ENCODE measurements at regions not wholly inside any gene's neighbourhood (a gene's known extent, or its start where the extent isn't known, plus 50 kb on each side); places are given as distances from the start of the nearest gene placed in this dataset.
"Not testable (repeated sequence)": the region's sequence is repeated elsewhere in the genome, so short reads cannot be mapped to it uniquely, and the experiment has no call there.

- H3K27ac ChIP-seq (ENCODE audit: low read length): no peak overlapping the region
- H3K4me3 ChIP-seq (ENCODE audit: low read length): no peak overlapping the region
- H3K36me3 ChIP-seq (ENCODE audit: control insufficient read depth, low read depth, low read length): no peaks in the 10 kb centered on the region
- no peaks in the 10 kb centered on the region for H3K4me1 ChIP-seq (ENCODE audit: control insufficient read depth, low read depth, low read length)
- H3K9ac ChIP-seq (ENCODE audit: low read length): no peak overlapping the region
- no peaks in the 10 kb centered on the region for H3K9me3 ChIP-seq (ENCODE audit: control insufficient read depth, low read depth, low read length)
- H3K27me3 ChIP-seq (ENCODE audit: control insufficient read depth, insufficient read depth, low read length): no peaks in the 10 kb centered on the region
These were observed 82.5 kb upstream of the LCORL start for GRCh38 chr4:18103876-18104605.

- H3K9me3 ChIP-seq (ENCODE audit: control insufficient read depth, low read depth, low read length): no peaks in the 10 kb centered on the region
- no peaks in the 10 kb centered on the region for H3K4me1 ChIP-seq (ENCODE audit: control insufficient read depth, low read depth, low read length)
- H3K27me3 ChIP-seq (ENCODE audit: control insufficient read depth, insufficient read depth, low read length): no peaks in the 10 kb centered on the region
- no peak overlapping the region for H3K9ac ChIP-seq (ENCODE audit: low read length)
- no peak overlapping the region for H3K27ac ChIP-seq (ENCODE audit: low read length)
- no peaks in the 10 kb centered on the region for H3K36me3 ChIP-seq (ENCODE audit: control insufficient read depth, low read depth, low read length)
- H3K4me3 ChIP-seq (ENCODE audit: low read length): no peak overlapping the region
These were observed 79.1 kb upstream of the LCORL start for GRCh38 chr4:18100657-18101056.

- not testable (repeated sequence) for H3K27ac ChIP-seq (ENCODE audit: low read length)
These were observed 68.9 kb upstream of the LCORL start for GRCh38 chr4:18090447-18090846.

GRCh38 chr4:18082236-18082635 is 60.7 kb upstream of the LCORL start:
- Histone ChIP-seq H3K27ac (ENCODE audit: low read length) (no peak overlapping the region), H3K9ac (ENCODE audit: low read length) (no peak overlapping the region), H3K4me1 (ENCODE audit: control insufficient read depth, low read depth, low read length) (no peaks in the 10 kb centered on the region), H3K4me3 (ENCODE audit: low read length) (no peak overlapping the region), H3K9me3 (ENCODE audit: control insufficient read depth, low read depth, low read length) (no peaks in the 10 kb centered on the region), H3K27me3 (ENCODE audit: control insufficient read depth, insufficient read depth, low read length) (peaks cover 3% of the 10 kb centered on the region), H3K36me3 (ENCODE audit: control insufficient read depth, low read depth, low read length) (no peaks in the 10 kb centered on the region)

More at GRCh38 chr4:18090447-18090846, 68.9 kb upstream of the LCORL start:
- not testable (repeated sequence) for H3K4me1 ChIP-seq (ENCODE audit: control insufficient read depth, low read depth, low read length); H3K36me3 ChIP-seq (ENCODE audit: control insufficient read depth, low read depth, low read length); H3K4me3 ChIP-seq (ENCODE audit: low read length); H3K9me3 ChIP-seq (ENCODE audit: control insufficient read depth, low read depth, low read length); H3K9ac ChIP-seq (ENCODE audit: low read length); H3K27me3 ChIP-seq (ENCODE audit: control insufficient read depth, insufficient read depth, low read length)

- Histone ChIP-seq H3K36me3 (ENCODE audit: control insufficient read depth, low read depth, low read length) (no peaks in the 10 kb centered on the region), H3K9me3 (ENCODE audit: control insufficient read depth, low read depth, low read length) (no peaks in the 10 kb centered on the region), H3K9ac (ENCODE audit: low read length) (no peak overlapping the region), H3K4me1 (ENCODE audit: control insufficient read depth, low read depth, low read length) (no peaks in the 10 kb centered on the region), H3K4me3 (ENCODE audit: low read length) (no peak overlapping the region), H3K27me3 (ENCODE audit: control insufficient read depth, insufficient read depth, low read length) (peaks cover 3% of the 10 kb centered on the region), H3K27ac (ENCODE audit: low read length) (no peak overlapping the region)
These were observed 60.2 kb upstream of the LCORL start for GRCh38 chr4:18081708-18082107.

GRCh38 chr4:18077808-18078207 is 56.3 kb upstream of the LCORL start:
- H3K4me3 ChIP-seq (ENCODE audit: low read length): no peak overlapping the region
- H3K36me3 ChIP-seq (ENCODE audit: control insufficient read depth, low read depth, low read length): no peaks in the 10 kb centered on the region
- no peak overlapping the region for H3K9ac ChIP-seq (ENCODE audit: low read length)
- no peak overlapping the region for H3K27ac ChIP-seq (ENCODE audit: low read length)
- no peaks in the 10 kb centered on the region for H3K4me1 ChIP-seq (ENCODE audit: control insufficient read depth, low read depth, low read length)
- peaks cover 3% of the 10 kb centered on the region for H3K27me3 ChIP-seq (ENCODE audit: control insufficient read depth, insufficient read depth, low read length)
- H3K9me3 ChIP-seq (ENCODE audit: control insufficient read depth, low read depth, low read length): no peaks in the 10 kb centered on the region

GRCh38 chr4:18075823-18076433 is 54.4 kb upstream of the LCORL start:
- peaks cover 3% of the 10 kb centered on the region for H3K27me3 ChIP-seq (ENCODE audit: control insufficient read depth, insufficient read depth, low read length)
- H3K4me1 ChIP-seq (ENCODE audit: control insufficient read depth, low read depth, low read length): no peaks in the 10 kb centered on the region
- H3K9ac ChIP-seq (ENCODE audit: low read length): no peak overlapping the region
- no peak overlapping the region for H3K4me3 ChIP-seq (ENCODE audit: low read length)
- H3K36me3 ChIP-seq (ENCODE audit: control insufficient read depth, low read depth, low read length): no peaks in the 10 kb centered on the region
- no peak overlapping the region for H3K27ac ChIP-seq (ENCODE audit: low read length)
- no peaks in the 10 kb centered on the region for H3K9me3 ChIP-seq (ENCODE audit: control insufficient read depth, low read depth, low read length)

GRCh38 chr4:18071894-18072293 is 50.3 kb upstream of the LCORL start:
- no peaks in the 10 kb centered on the region for H3K27me3 ChIP-seq (ENCODE audit: control insufficient read depth, insufficient read depth, low read length)
- H3K9me3 ChIP-seq (ENCODE audit: control insufficient read depth, low read depth, low read length): no peaks in the 10 kb centered on the region
- no peak overlapping the region for H3K27ac ChIP-seq (ENCODE audit: low read length)
- no peak overlapping the region for H3K4me3 ChIP-seq (ENCODE audit: low read length)
- H3K4me1 ChIP-seq (ENCODE audit: control insufficient read depth, low read depth, low read length): no peaks in the 10 kb centered on the region
- no peak overlapping the region for H3K9ac ChIP-seq (ENCODE audit: low read length)
- H3K36me3 ChIP-seq (ENCODE audit: control insufficient read depth, low read depth, low read length): no peaks in the 10 kb centered on the region

All from iPS-18a (cell line).